ENCODE measurements at regions not wholly inside any gene's neighbourhood (a gene's known extent, or its start where the extent isn't known, plus 50 kb on each side); places are given as distances from the start of the nearest gene placed in this dataset.
A peak's percentile ranks its signal among the peaks of the same experiment; 100 is the strongest.

- TF ChIP-seq RAD21 (CRISPR knock-in tag; conservative IDR thresholded peaks at IDR 0.05 in 1 of 2, IDR thresholded peaks at IDR 0.05 in 1 of 2) (peak; percentile 24 to 48), ZEB2 (IDR thresholded peaks at IDR 0.05) (no peak), SNAPC5 (CRISPR knock-in tag; IDR thresholded peaks at IDR 0.05) (no peak), NEUROD1 (IDR thresholded peaks at IDR 0.05; ENCODE audit: borderline replicate concordance, low read depth, low read length, partially characterized antibody) (no peak), ZNF407 (IDR thresholded peaks at IDR 0.05; ENCODE audit: low read depth) (no peak), SAFB2 (IDR thresholded peaks at IDR 0.05; ENCODE audit: borderline replicate concordance, low read depth, low read length, severe bottlenecking) (no peak), TRIM24 (IDR thresholded peaks at IDR 0.05) (no peak), PATZ1 (CRISPR knock-in tag; IDR thresholded peaks at IDR 0.05; ENCODE audit: borderline replicate concordance) (no peak)
- TF ChIP-seq, protein P1, sequence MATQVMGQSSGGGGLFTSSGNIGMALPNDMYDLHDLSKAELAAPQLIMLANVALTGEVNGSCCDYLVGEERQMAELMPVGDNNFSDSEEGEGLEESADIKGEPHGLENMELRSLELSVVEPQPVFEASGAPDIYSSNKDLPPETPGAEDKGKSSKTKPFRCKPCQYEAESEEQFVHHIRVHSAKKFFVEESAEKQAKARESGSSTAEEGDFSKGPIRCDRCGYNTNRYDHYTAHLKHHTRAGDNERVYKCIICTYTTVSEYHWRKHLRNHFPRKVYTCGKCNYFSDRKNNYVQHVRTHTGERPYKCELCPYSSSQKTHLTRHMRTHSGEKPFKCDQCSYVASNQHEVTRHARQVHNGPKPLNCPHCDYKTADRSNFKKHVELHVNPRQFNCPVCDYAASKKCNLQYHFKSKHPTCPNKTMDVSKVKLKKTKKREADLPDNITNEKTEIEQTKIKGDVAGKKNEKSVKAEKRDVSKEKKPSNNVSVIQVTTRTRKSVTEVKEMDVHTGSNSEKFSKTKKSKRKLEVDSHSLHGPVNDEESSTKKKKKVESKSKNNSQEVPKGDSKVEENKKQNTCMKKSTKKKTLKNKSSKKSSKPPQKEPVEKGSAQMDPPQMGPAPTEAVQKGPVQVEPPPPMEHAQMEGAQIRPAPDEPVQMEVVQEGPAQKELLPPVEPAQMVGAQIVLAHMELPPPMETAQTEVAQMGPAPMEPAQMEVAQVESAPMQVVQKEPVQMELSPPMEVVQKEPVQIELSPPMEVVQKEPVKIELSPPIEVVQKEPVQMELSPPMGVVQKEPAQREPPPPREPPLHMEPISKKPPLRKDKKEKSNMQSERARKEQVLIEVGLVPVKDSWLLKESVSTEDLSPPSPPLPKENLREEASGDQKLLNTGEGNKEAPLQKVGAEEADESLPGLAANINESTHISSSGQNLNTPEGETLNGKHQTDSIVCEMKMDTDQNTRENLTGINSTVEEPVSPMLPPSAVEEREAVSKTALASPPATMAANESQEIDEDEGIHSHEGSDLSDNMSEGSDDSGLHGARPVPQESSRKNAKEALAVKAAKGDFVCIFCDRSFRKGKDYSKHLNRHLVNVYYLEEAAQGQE (IDR thresholded peaks at IDR 0.05; ENCODE audit: borderline replicate concordance): peak; percentile 7; the same call in 1 of the 2 replicates
- TF ChIP-seq, protein P1 (CRISPR knock-in tag; IDR thresholded peaks at IDR 0.05; ENCODE audit: low read depth): no peak
Observed at GRCh38 chr18:46213295-46213694, 109.1 kb downstream of the HAUS1 start (continued).
